Trophoblast cell (in vitro differentiated cells and primary cell): ENCODE measurements at regions not wholly inside any gene's neighbourhood (a gene's known extent, or its start where the extent isn't known, plus 50 kb on each side); places are given as distances from the start of the nearest gene placed in this dataset.

Experiments
- DNase-seq, 2 donors: peaks; one replicate each; pipeline ENCODE4 v3.0.0-alpha.2; 2016
- H2AFZ ChIP-seq: 2 replicates; pipeline ENCODE4 v1.6.1; 2013; ENCODE audit warnings: low read length, moderate library complexity, mild to moderate bottlenecking; ENCODE audit not compliant: insufficient read depth, poor library complexity
- H2AK5ac ChIP-seq: 2 replicates; pipeline ENCODE4 v1.6.1; 2013; ENCODE audit warnings: mild to moderate bottlenecking, low read length
- H2BK120ac ChIP-seq: 2 replicates; pipeline ENCODE4 v1.6.1; 2013; ENCODE audit warnings: low read length, mild to moderate bottlenecking, moderate library complexity; ENCODE audit not compliant: insufficient read depth, poor library complexity
- H2BK12ac ChIP-seq: 2 replicates; pipeline ENCODE4 v1.6.1; 2013; ENCODE audit warnings: mild to moderate bottlenecking, low read length, moderate library complexity
- H2BK5ac ChIP-seq: 2 replicates; pipeline ENCODE4 v1.6.1; 2013; ENCODE audit warnings: low read length, low read depth, moderate library complexity, mild to moderate bottlenecking; ENCODE audit not compliant: poor library complexity
- H3K14ac ChIP-seq: 2 replicates; pipeline ENCODE4 v1.6.1; 2013; ENCODE audit warnings: mild to moderate bottlenecking, low read length
- H3K18ac ChIP-seq: 2 replicates; pipeline ENCODE4 v1.6.1; 2013; ENCODE audit warnings: mild to moderate bottlenecking, low read length
- H3K23ac ChIP-seq: 2 replicates; pipeline ENCODE4 v1.6.1; 2013; ENCODE audit warnings: low read length
- H3K27ac ChIP-seq: 2 replicates; pipeline ENCODE4 v1.5.1; 2013; ENCODE audit warnings: low read depth, mild to moderate bottlenecking, inconsistent platforms, low read length, moderate library complexity
- H3K27me3 ChIP-seq: 2 replicates; pipeline ENCODE4 v1.6.1; 2013; ENCODE audit warnings: inconsistent platforms, mild to moderate bottlenecking, low read length, moderate library complexity; ENCODE audit not compliant: insufficient read depth
- H3K36me3 ChIP-seq, 2 experiments: 1 replicate in 1 of 2; 2 replicates in 1 of 2; pipeline ENCODE4 v1.6.1; 2013; ENCODE audit warnings: low read length in 2 of 2, mild to moderate bottlenecking in 2 of 2, moderate library complexity in 1 of 2; ENCODE audit not compliant: insufficient read depth in 2 of 2, control insufficient read depth in 1 of 2
- H3K4ac ChIP-seq: 2 replicates; pipeline ENCODE4 v1.6.1; 2013; ENCODE audit warnings: low read depth, mild to moderate bottlenecking, low read length, moderate library complexity
- H3K4me1 ChIP-seq, 2 experiments: 1 replicate in 1 of 2; 2 replicates in 1 of 2; pipeline ENCODE4 v1.6.1; 2013; ENCODE audit warnings: low read length in 2 of 2, mild to moderate bottlenecking in 2 of 2, moderate library complexity in 1 of 2; ENCODE audit not compliant: insufficient read depth in 2 of 2, control insufficient read depth in 1 of 2
- H3K4me2 ChIP-seq: 2 replicates; pipeline ENCODE4 v1.6.1; 2013; ENCODE audit warnings: inconsistent platforms, mild to moderate bottlenecking, low read length, moderate library complexity
- H3K4me3 ChIP-seq: 2 replicates; pipeline ENCODE4 v1.5.1; 2013; ENCODE audit warnings: mild to moderate bottlenecking, low read depth, low read length, inconsistent platforms
- H3K79me1 ChIP-seq: one replicate; pipeline ENCODE4 v1.6.1; 2013; ENCODE audit warnings: low read length
- H3K79me2 ChIP-seq: 2 replicates; pipeline ENCODE4 v1.6.1; 2013; ENCODE audit warnings: low read length, mild to moderate bottlenecking; ENCODE audit not compliant: control insufficient read depth, insufficient read depth, poor library complexity
- H3K9ac ChIP-seq: 2 replicates; pipeline ENCODE4 v1.6.1; 2013; ENCODE audit warnings: mild to moderate bottlenecking, low read length
- H3K9me3 ChIP-seq: 2 replicates; pipeline ENCODE4 v1.6.1; 2013; ENCODE audit warnings: low read depth, mild to moderate bottlenecking, control low read depth, inconsistent platforms, low read length; ENCODE audit not compliant: insufficient read depth
- H4K12ac ChIP-seq: 2 replicates; pipeline ENCODE4 v1.6.1; 2013; ENCODE audit warnings: low read depth, mild to moderate bottlenecking, low read length, moderate library complexity
- H4K8ac ChIP-seq: 2 replicates; pipeline ENCODE4 v1.6.1; 2013; ENCODE audit warnings: low read depth, mild to moderate bottlenecking, low read length, moderate library complexity
- H4K91ac ChIP-seq: one replicate; pipeline ENCODE4 v1.6.1; 2013; ENCODE audit warnings: low read depth, mild to moderate bottlenecking, low read length, moderate library complexity
- WGBS: extraction: QIAGEN DNeasy Blood & Tissue Kit; methylation state at CpG from one replicate; pipeline ENCODE4 v1.1.7; 2013; ENCODE audit warnings: missing lambda C conversion rate; ENCODE audit not compliant: insufficient read length, insufficient coverage; ENCODE audit errors: extremely low coverage; 5-methylcytosine and 5-hydroxymethylcytosine counted together

GRCh38 chr12:23349564-23349963, 599.9 kb downstream of the SOX5 start:
- H3K4me3 ChIP-seq, result no peak overlapping the region
- no peak overlapping the region for H4K8ac ChIP-seq
- no peak overlapping the region for H2BK5ac ChIP-seq
- no peak overlapping the region for H3K18ac ChIP-seq
- no peak overlapping the region for H2BK120ac ChIP-seq
- no peak overlapping the region for H3K23ac ChIP-seq
- no peaks in the 10 kb centered on the region for H3K9me3 ChIP-seq
- no peak overlapping the region for H3K27ac ChIP-seq
- H3K9ac ChIP-seq, result no peak overlapping the region
- H2AFZ ChIP-seq, result no peak overlapping the region
- no peaks in the 10 kb centered on the region for H3K36me3 ChIP-seq
- DNase-seq, result no peak
- no peak overlapping the region for H4K91ac ChIP-seq
- H3K14ac ChIP-seq, result no peak overlapping the region
- no peak overlapping the region for H2BK12ac ChIP-seq
- no peak overlapping the region for H2AK5ac ChIP-seq
- H3K4me1 ChIP-seq, result no peaks in the 10 kb centered on the region
- no peaks in the 10 kb centered on the region for H3K79me1 ChIP-seq
- no peaks in the 10 kb centered on the region for H3K27me3 ChIP-seq
- no peak overlapping the region for H3K4me2 ChIP-seq
- no CpG with 5 or more reads among the region's 3 CpGs for WGBS
- no peaks in the 10 kb centered on the region for H3K79me2 ChIP-seq
- H3K4ac ChIP-seq, result no peak overlapping the region
- no peak overlapping the region for H4K12ac ChIP-seq

GRCh38 chr12:23350808-23351207, 598.7 kb downstream of the SOX5 start:
- H3K9me3 ChIP-seq, result no peaks in the 10 kb centered on the region
- no peak overlapping the region for H3K14ac ChIP-seq
- H2AK5ac ChIP-seq, result no peak overlapping the region
- H4K12ac ChIP-seq, result no peak overlapping the region
- H3K27me3 ChIP-seq, result no peaks in the 10 kb centered on the region
- H2BK120ac ChIP-seq, result no peak overlapping the region
- no peak overlapping the region for H3K27ac ChIP-seq
- H3K36me3 ChIP-seq, result no peaks in the 10 kb centered on the region
- no peak overlapping the region for H4K8ac ChIP-seq
- no peak overlapping the region for H4K91ac ChIP-seq
- no peaks in the 10 kb centered on the region for H3K79me2 ChIP-seq
- no CpG with 5 or more reads among the region's 2 CpGs for WGBS
- no peak for DNase-seq
- H3K9ac ChIP-seq, result no peak overlapping the region
- no peak overlapping the region for H3K4ac ChIP-seq
- no peak overlapping the region for H2BK12ac ChIP-seq
- no peak overlapping the region for H3K18ac ChIP-seq
- H2BK5ac ChIP-seq, result no peak overlapping the region
- no peak overlapping the region for H3K23ac ChIP-seq
- no peaks in the 10 kb centered on the region for H3K4me1 ChIP-seq
- H2AFZ ChIP-seq, result no peak overlapping the region
- H3K4me3 ChIP-seq, result no peak overlapping the region
- H3K4me2 ChIP-seq, result no peak overlapping the region
- H3K79me1 ChIP-seq, result no peaks in the 10 kb centered on the region

GRCh38 chr12:23352670-23353069, 596.8 kb downstream of the SOX5 start:
- no peak overlapping the region for H2BK12ac ChIP-seq
- H3K4ac ChIP-seq, result no peak overlapping the region
- H3K4me1 ChIP-seq, result no peaks in the 10 kb centered on the region
- H2BK5ac ChIP-seq, result no peak overlapping the region
- H4K8ac ChIP-seq, result no peak overlapping the region
- H3K23ac ChIP-seq, result no peak overlapping the region
- no peaks in the 10 kb centered on the region for H3K27me3 ChIP-seq
- no peak overlapping the region for H3K27ac ChIP-seq
- H3K18ac ChIP-seq, result no peak overlapping the region
- H3K4me3 ChIP-seq, result no peak overlapping the region
- H3K14ac ChIP-seq, result no peak overlapping the region
- H3K36me3 ChIP-seq, result no peaks in the 10 kb centered on the region
- DNase-seq, result no peak
- no peak overlapping the region for H3K9ac ChIP-seq
- H3K79me2 ChIP-seq, result no peaks in the 10 kb centered on the region
- H3K9me3 ChIP-seq, result no peaks in the 10 kb centered on the region
- no peak overlapping the region for H4K91ac ChIP-seq
- H3K79me1 ChIP-seq, result no peaks in the 10 kb centered on the region
- no peak overlapping the region for H2BK120ac ChIP-seq
- no peak overlapping the region for H2AK5ac ChIP-seq
- no peak overlapping the region for H3K4me2 ChIP-seq
- H4K12ac ChIP-seq, result no peak overlapping the region
- WGBS, result no CpG with 5 or more reads among the region's 2 CpGs
- no peak overlapping the region for H2AFZ ChIP-seq

- Histone ChIP-seq H4K8ac (no peak overlapping the region), H3K4me3 (no peak overlapping the region), H3K18ac (no peak overlapping the region), H4K12ac (no peak overlapping the region), H3K79me1 (no peaks in the 10 kb centered on the region), H3K4ac (no peak overlapping the region), H2AK5ac (no peak overlapping the region), H3K23ac (no peak overlapping the region), H3K14ac (no peak overlapping the region), H3K27ac (no peak overlapping the region), H3K4me2 (no peak overlapping the region), H2BK120ac (no peak overlapping the region), H3K36me3 (no peaks in the 10 kb centered on the region), H3K4me1 (no peaks in the 10 kb centered on the region), H3K9me3 (no peaks in the 10 kb centered on the region), H4K91ac (no peak overlapping the region), H2BK5ac (no peak overlapping the region), H3K79me2 (no peaks in the 10 kb centered on the region), H3K27me3 (no peaks in the 10 kb centered on the region), H3K9ac (no peak overlapping the region), H2AFZ (no peak overlapping the region), H2BK12ac (no peak overlapping the region)
- WGBS, result no CpG with 5 or more reads among the region's 1 CpG
- DNase-seq, result no peak
Observed at GRCh38 chr12:23354800-23355199, 594.7 kb downstream of the SOX5 start.
